NCI-H2227 treated with DMSO at 0.1 percent for 48 hours (cell line): ENCODE measurements at regions not wholly inside any gene's neighbourhood (a gene's known extent, or its start where the extent isn't known, plus 50 kb on each side); places are given as distances from the start of the nearest gene placed in this dataset.
"Not testable (repeated sequence)": the region's sequence is repeated elsewhere in the genome, so short reads cannot be mapped to it uniquely, and the experiment has no call there.

Source experiments
- DNase-seq: peaks from one replicate; lab custom pipeline; 2025; lab: John Stamatoyannopoulos, UW

GRCh38 chr10:3372281-3372680, 199.7 kb upstream of the PITRM1 start:
- no peak for DNase-seq

- not testable (repeated sequence) for DNase-seq
These were observed 199.0 kb upstream of the PITRM1 start for GRCh38 chr10:3371624-3372023.

GRCh38 chr10:3366735-3367405, 194.3 kb upstream of the PITRM1 start:
- DNase-seq = no peak

- DNase-seq = no peak
These were observed 193.5 kb upstream of the PITRM1 start for GRCh38 chr10:3366043-3366442.

GRCh38 chr10:3365630-3366029, 193.0 kb upstream of the PITRM1 start:
- DNase-seq = no peak

GRCh38 chr10:3364768-3365480, 192.3 kb upstream of the PITRM1 start:
- DNase-seq = no peak

- DNase-seq = no peak
These were observed 190.9 kb upstream of the PITRM1 start for GRCh38 chr10:3363311-3364045.

GRCh38 chr10:3362394-3362793, 189.8 kb upstream of the PITRM1 start:
- no peak for DNase-seq

- DNase-seq = no peak
These were observed 189.1 kb upstream of the PITRM1 start for GRCh38 chr10:3361640-3362039.

GRCh38 chr10:3357737-3358136, 185.2 kb upstream of the PITRM1 start:
- DNase-seq = no peak

GRCh38 chr10:3355536-3355935, 183.0 kb upstream of the PITRM1 start:
- DNase-seq = no peak

GRCh38 chr10:3354174-3354900, 181.8 kb upstream of the PITRM1 start:
- no peak for DNase-seq

- no peak for DNase-seq
These were observed 180.7 kb upstream of the PITRM1 start for GRCh38 chr10:3353235-3353634.

- DNase-seq = no peak
These were observed 178.2 kb upstream of the PITRM1 start for GRCh38 chr10:3350617-3351258.

GRCh38 chr10:3350205-3350604, 177.6 kb upstream of the PITRM1 start:
- DNase-seq = no peak

GRCh38 chr10:3348564-3348963, 176.0 kb upstream of the PITRM1 start:
- no peak for DNase-seq

GRCh38 chr10:3347413-3348182, 175.0 kb upstream of the PITRM1 start:
- DNase-seq = no peak

- DNase-seq = no peak
These were observed 174.3 kb upstream of the PITRM1 start for GRCh38 chr10:3346851-3347250.

- no peak for DNase-seq
These were observed 170.2 kb upstream of the PITRM1 start for GRCh38 chr10:3342771-3343170.

GRCh38 chr10:3340127-3340730, 167.6 kb upstream of the PITRM1 start:
- DNase-seq = no peak

GRCh38 chr10:3339531-3339950, 167.0 kb upstream of the PITRM1 start:
- DNase-seq = no peak
